Epithelial cell of proximal tubule (primary cell): ENCODE measurements at regions not wholly inside any gene's neighbourhood (a gene's known extent, or its start where the extent isn't known, plus 50 kb on each side); places are given as distances from the start of the nearest gene placed in this dataset.

Source experiments
- DNase-seq: peaks from one replicate; pipeline ENCODE4 v3.0.0-alpha.2; 2011; ENCODE audit warnings: low read depth
- H3K4me3 ChIP-seq: 2 replicates; pipeline ENCODE4 v1.5.1; 2011; ENCODE audit warnings: low read depth, mild to moderate bottlenecking, low read length
- CTCF ChIP-seq: conservative IDR thresholded peaks from 2 replicates; pipeline ENCODE4 v1.5.1; 2012; ENCODE audit warnings: low read depth, mild to moderate bottlenecking, low read length

GRCh38 chr3:17979252-17979651, 236.8 kb upstream of the TBC1D5 start:
- peak; percentile 27 for TF ChIP-seq CTCF
- no peak for DNase-seq
- H3K4me3 ChIP-seq, result no peak overlapping the region

GRCh38 chr3:17974206-17974841, 231.9 kb upstream of the TBC1D5 start:
- DNase-seq, result no peak
- TF ChIP-seq CTCF, result peak; percentile 46
- no peak overlapping the region for H3K4me3 ChIP-seq

- TF ChIP-seq CTCF, result no peak
- DNase-seq, result peak; percentile 37
- H3K4me3 ChIP-seq, result no peak overlapping the region
Observed at GRCh38 chr3:17972959-17973906, 230.8 kb upstream of the TBC1D5 start.

- no peak overlapping the region for H3K4me3 ChIP-seq
- no peak for DNase-seq
- no peak for TF ChIP-seq CTCF
Observed at GRCh38 chr3:17972476-17972875, 230.0 kb upstream of the TBC1D5 start.

- no peak for DNase-seq
- TF ChIP-seq CTCF, result no peak
- no peak overlapping the region for H3K4me3 ChIP-seq
Observed at GRCh38 chr3:17972030-17972429, 229.6 kb upstream of the TBC1D5 start.

- no peak for TF ChIP-seq CTCF
- DNase-seq, result no peak
- H3K4me3 ChIP-seq, result no peak overlapping the region
Observed at GRCh38 chr3:17969985-17970568, 227.6 kb upstream of the TBC1D5 start.
